Posterior cingulate gyrus (tissue), 11 donors: ENCODE measurements at regions not wholly inside any gene's neighbourhood (a gene's known extent, or its start where the extent isn't known, plus 50 kb on each side); places are given as distances from the start of the nearest gene placed in this dataset.
"Not testable (repeated sequence)": the region's sequence is repeated elsewhere in the genome, so short reads cannot be mapped to it uniquely, and the experiment has no call there.

ENCODE experiments used
- DNase-seq, 10 donors: peaks; one replicate each; pipeline versions ENCODE4 v3.0.0 to v3.0.0-alpha.2; 2020 to 2021; ENCODE audit warnings: mixed read lengths in 3 of 10
- intact Hi-C: fragments of 100-400 bp; cut with DNase I; formaldehyde crosslinking; loops from one replicate; pipeline ENCODE4 v1.15.1; 2023

GRCh38 chr13:44815623-44816022 is 173.6 kb downstream of the NUFIP1 start:
- intact Hi-C loops, result no loop called here
- no peak for DNase-seq

- intact Hi-C loops, result no loop called here
- no peak for DNase-seq
Measured at GRCh38 chr13:44814836-44815235, 174.4 kb downstream of the NUFIP1 start.

GRCh38 chr13:44814161-44814560 is 175.1 kb downstream of the NUFIP1 start:
- no peak for DNase-seq
- intact Hi-C loops, result no loop called here

- DNase-seq, result no peak
- intact Hi-C loops, result no loop called here
Measured at GRCh38 chr13:44812818-44813217, 176.5 kb downstream of the NUFIP1 start.

GRCh38 chr13:44810061-44810840 is 179.0 kb downstream of the NUFIP1 start:
- intact Hi-C loops, result no loop called here
- DNase-seq, result no peak

GRCh38 chr13:44809190-44809589 is 180.1 kb downstream of the NUFIP1 start:
- intact Hi-C loops, result no loop called here
- no peak for DNase-seq

- no peak for DNase-seq
- intact Hi-C loops, result no loop called here
Measured at GRCh38 chr13:44808185-44808584, 181.1 kb downstream of the NUFIP1 start.

GRCh38 chr13:44807449-44808034 is 181.7 kb downstream of the NUFIP1 start:
- intact Hi-C loops, result no loop called here
- no peak for DNase-seq

GRCh38 chr13:44806826-44807225 is 182.4 kb downstream of the NUFIP1 start:
- DNase-seq, result peak in 7 of 10 donors; percentile 12 to 82 (median 20)
- intact Hi-C loops, result no loop called here

GRCh38 chr13:44805585-44805984 is 183.7 kb downstream of the NUFIP1 start:
- intact Hi-C loops, result no loop called here
- no peak for DNase-seq

- intact Hi-C loops, result no loop called here
- no peak for DNase-seq
Measured at GRCh38 chr13:44803390-44803789, 185.9 kb downstream of the NUFIP1 start.

- DNase-seq, result no peak
- intact Hi-C loops, result no loop called here
Measured at GRCh38 chr13:44802491-44802890, 186.8 kb downstream of the NUFIP1 start.

- intact Hi-C loops, result no loop called here
- no peak for DNase-seq
Measured at GRCh38 chr13:44801990-44802389, 187.3 kb downstream of the NUFIP1 start.

- intact Hi-C loops, result no loop called here
- no peak for DNase-seq
Measured at GRCh38 chr13:44800626-44801025, 188.6 kb downstream of the NUFIP1 start.

- no peak for DNase-seq
- intact Hi-C loops, result no loop called here
Measured at GRCh38 chr13:44797685-44798084, 191.6 kb downstream of the NUFIP1 start.

- intact Hi-C loops, result no loop called here
- DNase-seq, result no peak
Measured at GRCh38 chr13:44796597-44797490, 192.4 kb downstream of the NUFIP1 start.

- DNase-seq, intact Hi-C loops: not testable (repeated sequence)
Measured at GRCh38 chr13:44796039-44796438, 193.2 kb downstream of the NUFIP1 start.

GRCh38 chr13:44795176-44795575 is 194.1 kb downstream of the NUFIP1 start:
- intact Hi-C loops, result no loop called here
- no peak for DNase-seq

GRCh38 chr13:44792096-44792495 is 197.2 kb downstream of the NUFIP1 start:
- no peak for DNase-seq
- intact Hi-C loops, result no loop called here

- intact Hi-C loops, result no loop called here
- peak in 1 of 10 donors; percentile 58 for DNase-seq
Measured at GRCh38 chr13:44790289-44790688, 199.0 kb downstream of the NUFIP1 start.

- intact Hi-C loops, result no loop called here
- DNase-seq, result no peak
Measured at GRCh38 chr13:44787617-44788016, 201.7 kb downstream of the NUFIP1 start.
